ENCODE measurements at regions not wholly inside any gene's neighbourhood (a gene's known extent, or its start where the extent isn't known, plus 50 kb on each side); places are given as distances from the start of the nearest gene placed in this dataset.
A peak's percentile ranks its signal among the peaks of the same experiment; 100 is the strongest.

GRCh38 chr20:57013217-57013616 is 253.2 kb downstream of the BMP7 start:
- TF ChIP-seq CTCF (IDR thresholded peaks at IDR 0.05; ENCODE audit: unreplicated experiment) = no peak
- Mint-ChIP-seq H3K27ac (ENCODE audit: unreplicated experiment) (no peak overlapping the region), H3K9me3 (ENCODE audit: low read depth, unreplicated experiment) (no peaks in the 10 kb centered on the region), H3K4me1 (ENCODE audit: low read depth, unreplicated experiment) (no peaks in the 10 kb centered on the region), H3K36me3 (ENCODE audit: insufficient read depth, unreplicated experiment) (no peaks in the 10 kb centered on the region), H3K4me3 (ENCODE audit: low read depth, unreplicated experiment) (no peak overlapping the region), H3K27me3 (ENCODE audit: unreplicated experiment) (peaks cover 85% of the 10 kb centered on the region)
- DNase-seq = no peak
- BruUV-seq (replicated peaks) = no TSS peak
- CTCF ChIA-PET = no interaction called here
- intact Hi-C loops (cut with micrococcal nuclease; ENCODE audit: unreplicated experiment) = no loop called here

GRCh38 chr20:57013741-57014140 is 252.7 kb downstream of the BMP7 start:
- H3K36me3 Mint-ChIP-seq (ENCODE audit: insufficient read depth, unreplicated experiment) = no peaks in the 10 kb centered on the region
- BruUV-seq (replicated peaks) = no TSS peak
- no peak overlapping the region for H3K27ac Mint-ChIP-seq (ENCODE audit: unreplicated experiment)
- no peak overlapping the region for H3K4me3 Mint-ChIP-seq (ENCODE audit: low read depth, unreplicated experiment)
- peak; percentile 23 for DNase-seq
- intact Hi-C loops (cut with micrococcal nuclease; ENCODE audit: unreplicated experiment) = no loop called here
- CTCF ChIA-PET = no interaction called here
- no peaks in the 10 kb centered on the region for H3K9me3 Mint-ChIP-seq (ENCODE audit: low read depth, unreplicated experiment)
- no peak for TF ChIP-seq CTCF (IDR thresholded peaks at IDR 0.05; ENCODE audit: unreplicated experiment)
- no peaks in the 10 kb centered on the region for H3K4me1 Mint-ChIP-seq (ENCODE audit: low read depth, unreplicated experiment)
- H3K27me3 Mint-ChIP-seq (ENCODE audit: unreplicated experiment) = peaks cover 85% of the 10 kb centered on the region

DNA sequence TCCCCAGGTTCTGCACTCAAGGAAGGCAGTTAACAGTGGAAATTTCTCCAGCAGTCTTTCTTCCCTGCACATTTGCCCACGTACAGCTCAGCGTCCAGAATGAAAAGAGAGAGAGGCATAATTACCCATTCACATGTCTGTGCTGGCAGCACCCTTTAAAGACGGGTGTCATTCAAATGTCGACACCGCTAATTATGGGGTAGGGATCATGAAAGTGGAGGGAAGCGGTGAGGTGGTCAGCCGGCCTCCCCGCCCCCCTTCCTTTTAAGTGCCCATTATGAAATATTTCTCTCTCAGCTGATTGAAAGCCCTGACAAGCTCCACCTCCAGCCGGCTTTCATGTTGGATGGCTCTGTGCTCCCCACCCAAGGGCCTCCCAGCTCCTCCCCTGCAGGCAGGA is 246.1 kb downstream of the BMP7 start:
- H3K4me3 Mint-ChIP-seq (ENCODE audit: low read depth, unreplicated experiment) = no peak overlapping the region
- TF ChIP-seq CTCF (IDR thresholded peaks at IDR 0.05; ENCODE audit: unreplicated experiment) = no peak
- DNase-seq = no peak
- no peaks in the 10 kb centered on the region for H3K4me1 Mint-ChIP-seq (ENCODE audit: low read depth, unreplicated experiment)
- peaks cover 89% of the 10 kb centered on the region for H3K27me3 Mint-ChIP-seq (ENCODE audit: unreplicated experiment)
- intact Hi-C loops (cut with micrococcal nuclease; ENCODE audit: unreplicated experiment) = no loop called here
- H3K27ac Mint-ChIP-seq (ENCODE audit: unreplicated experiment) = no peak overlapping the region
- CTCF ChIA-PET = no interaction called here
- no peaks in the 10 kb centered on the region for H3K36me3 Mint-ChIP-seq (ENCODE audit: insufficient read depth, unreplicated experiment)
- no peaks in the 10 kb centered on the region for H3K9me3 Mint-ChIP-seq (ENCODE audit: low read depth, unreplicated experiment)
- no TSS peak for BruUV-seq (replicated peaks)

- CTCF ChIA-PET = interaction anchor here (0.5 kb wide), 1 partner anchor 527 kb away, joined by 4 read pairs; no protein-coding TSS in a partner anchor
- peaks cover 100% of the 10 kb centered on the region for H3K27me3 Mint-ChIP-seq (ENCODE audit: unreplicated experiment)
- no peak for DNase-seq
- intact Hi-C loops (cut with micrococcal nuclease; ENCODE audit: unreplicated experiment) = no loop called here
- no TSS peak for BruUV-seq (replicated peaks)
- no peaks in the 10 kb centered on the region for H3K9me3 Mint-ChIP-seq (ENCODE audit: low read depth, unreplicated experiment)
- no peaks in the 10 kb centered on the region for H3K36me3 Mint-ChIP-seq (ENCODE audit: insufficient read depth, unreplicated experiment)
- H3K4me1 Mint-ChIP-seq (ENCODE audit: low read depth, unreplicated experiment) = no peaks in the 10 kb centered on the region
- no peak overlapping the region for H3K27ac Mint-ChIP-seq (ENCODE audit: unreplicated experiment)
- H3K4me3 Mint-ChIP-seq (ENCODE audit: low read depth, unreplicated experiment) = no peak overlapping the region
- TF ChIP-seq CTCF (IDR thresholded peaks at IDR 0.05; ENCODE audit: unreplicated experiment) = no peak
These were observed 244.1 kb downstream of the BMP7 start for GRCh38 chr20:57022306-57022705.
